NCI-H526 (cell line): ENCODE measurements at regions not wholly inside any gene's neighbourhood (a gene's known extent, or its start where the extent isn't known, plus 50 kb on each side); places are given as distances from the start of the nearest gene placed in this dataset.

ENCODE experiments used
- DNase-seq, 2 experiments: peaks; one replicate each; lab custom pipeline; 2025; lab: John Stamatoyannopoulos, UW

DNA sequence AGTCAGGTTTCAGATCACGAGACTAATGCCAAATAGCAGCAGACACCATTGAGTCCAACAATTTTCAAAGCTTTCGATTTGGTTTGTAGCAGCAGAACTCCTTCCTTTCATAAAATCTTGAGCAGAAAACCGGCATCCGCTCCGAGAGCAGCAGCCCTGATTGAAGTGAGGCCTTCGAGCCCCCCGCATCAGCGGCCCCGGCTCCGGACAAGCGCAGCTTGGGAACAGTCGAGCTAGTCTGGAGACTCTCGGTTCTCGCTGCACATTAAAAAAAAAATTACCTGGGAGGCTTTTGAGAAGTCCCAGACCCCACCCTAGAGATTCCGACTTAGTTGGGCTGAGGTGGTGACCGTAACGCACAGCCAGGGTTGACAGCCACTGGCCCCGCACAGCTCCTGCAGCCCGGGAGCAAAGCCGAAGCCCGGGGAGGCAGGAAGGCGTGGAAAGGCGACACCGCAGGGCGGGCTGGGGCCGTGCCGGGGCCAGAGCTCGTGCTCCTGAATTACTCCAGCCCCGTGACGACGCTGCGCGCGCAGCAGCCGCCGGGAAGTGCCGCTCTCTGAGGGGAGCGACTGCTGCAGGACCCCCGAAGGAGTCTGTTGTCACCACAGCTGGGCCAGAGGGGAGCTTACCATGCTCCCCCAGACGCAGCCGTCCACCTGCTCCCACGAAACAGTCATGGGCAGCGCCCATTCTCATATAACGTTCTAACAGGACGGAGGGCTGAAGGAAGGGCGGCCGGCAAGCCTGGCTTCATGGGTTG lies 57.8 kb downstream of the SPATA19 start:
- DNase-seq, result peak; percentile 81 to 97

DNA sequence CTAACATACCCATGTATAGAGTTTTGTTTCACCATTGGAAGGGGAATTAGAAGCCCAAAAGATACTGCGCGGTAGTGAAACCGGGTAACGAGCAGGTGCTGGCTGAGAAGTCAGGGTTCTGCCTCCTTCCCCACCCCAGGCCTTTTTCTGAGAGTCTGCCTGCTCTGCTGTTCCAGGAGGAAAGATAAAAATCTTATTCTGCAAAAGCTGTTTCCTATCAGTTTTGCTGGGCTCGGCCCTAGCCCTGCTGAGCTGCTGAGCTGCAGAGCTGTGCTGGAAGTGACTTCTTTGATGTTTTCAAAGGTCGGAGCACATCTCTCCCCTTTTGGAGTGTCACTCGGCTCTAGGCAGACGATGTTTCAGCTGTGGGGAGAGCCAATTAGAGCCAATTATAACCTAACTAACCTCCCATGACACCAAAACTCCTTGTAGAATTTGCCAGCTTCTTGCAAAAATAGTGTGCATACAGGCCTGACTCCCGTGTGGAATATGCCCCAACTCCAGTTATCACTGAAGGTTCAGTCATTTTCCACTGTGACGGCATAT lies 59.4 kb downstream of the SPATA19 start:
- no peak for DNase-seq

DNA sequence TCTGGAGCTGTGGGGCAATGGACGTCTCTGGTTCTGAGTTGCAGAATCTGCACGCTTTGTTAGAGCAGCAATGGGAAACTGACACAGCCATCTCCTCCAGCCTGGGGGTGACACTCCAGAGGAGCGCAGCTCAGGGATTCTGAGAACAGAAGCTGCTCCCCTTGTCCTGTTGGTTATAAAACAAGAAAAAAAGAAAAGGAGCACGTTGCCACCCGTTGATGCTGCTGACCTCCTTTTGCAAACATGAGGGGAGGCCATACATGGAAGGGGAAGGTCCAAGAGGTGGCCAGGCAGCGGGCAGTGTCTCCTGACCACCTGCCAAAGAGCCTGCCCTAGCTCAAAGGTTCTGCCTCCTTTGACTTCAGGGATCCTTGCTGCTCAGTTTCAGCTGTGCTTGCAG lies 61.0 kb downstream of the SPATA19 start:
- no peak for DNase-seq

DNA sequence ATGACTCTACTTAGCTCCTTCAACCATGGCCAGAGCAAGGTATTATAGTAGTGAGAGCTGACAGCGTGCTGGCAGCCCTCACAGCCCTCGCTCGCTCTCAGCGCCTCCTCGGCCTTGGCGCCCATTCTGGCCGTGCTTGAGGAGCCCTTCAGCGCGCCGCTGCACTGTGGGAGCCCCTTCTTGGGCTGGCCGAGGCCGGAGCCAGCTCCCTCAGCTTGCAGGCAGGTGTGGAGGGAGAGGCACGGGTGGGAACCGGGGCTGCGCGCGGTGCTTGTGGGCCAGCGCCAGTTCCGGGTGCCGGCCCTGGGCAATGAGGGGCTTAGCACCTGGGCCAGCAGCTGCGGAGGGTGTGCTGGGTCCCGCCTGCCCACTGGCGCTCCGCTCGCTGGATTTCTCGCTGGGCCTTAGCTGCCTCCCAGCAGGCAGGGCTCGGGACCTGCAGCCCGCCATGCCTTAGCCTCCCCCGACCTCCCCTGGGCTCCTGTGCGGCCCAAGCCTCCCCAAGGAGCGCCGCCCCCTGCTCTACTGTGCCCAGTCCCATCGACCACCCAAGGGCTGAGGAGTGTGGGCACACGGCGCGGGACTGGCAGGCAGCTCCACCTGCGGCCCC lies 63.1 kb downstream of the SPATA19 start:
- no peak for DNase-seq

DNA sequence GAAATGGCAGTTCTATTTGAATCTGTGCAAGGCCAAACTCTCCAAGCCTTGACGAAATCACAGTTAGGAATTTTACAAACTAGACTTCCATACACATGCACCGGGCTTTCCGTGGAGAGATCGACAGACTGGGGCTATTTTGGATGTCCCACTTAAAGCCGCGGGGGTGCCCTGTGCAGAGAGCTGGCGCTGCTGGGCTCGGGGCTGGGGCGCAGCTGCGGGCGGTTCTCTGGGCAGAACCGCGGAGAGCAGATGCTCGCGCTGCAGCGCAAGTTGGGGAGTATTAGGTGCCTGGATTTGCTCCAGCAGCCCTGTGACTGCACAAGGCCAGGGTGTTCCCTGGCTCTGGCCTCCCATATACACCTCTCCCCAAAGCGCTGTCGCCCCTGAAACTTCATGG lies 67.2 kb downstream of the SPATA19 start:
- DNase-seq, result no peak

DNA sequence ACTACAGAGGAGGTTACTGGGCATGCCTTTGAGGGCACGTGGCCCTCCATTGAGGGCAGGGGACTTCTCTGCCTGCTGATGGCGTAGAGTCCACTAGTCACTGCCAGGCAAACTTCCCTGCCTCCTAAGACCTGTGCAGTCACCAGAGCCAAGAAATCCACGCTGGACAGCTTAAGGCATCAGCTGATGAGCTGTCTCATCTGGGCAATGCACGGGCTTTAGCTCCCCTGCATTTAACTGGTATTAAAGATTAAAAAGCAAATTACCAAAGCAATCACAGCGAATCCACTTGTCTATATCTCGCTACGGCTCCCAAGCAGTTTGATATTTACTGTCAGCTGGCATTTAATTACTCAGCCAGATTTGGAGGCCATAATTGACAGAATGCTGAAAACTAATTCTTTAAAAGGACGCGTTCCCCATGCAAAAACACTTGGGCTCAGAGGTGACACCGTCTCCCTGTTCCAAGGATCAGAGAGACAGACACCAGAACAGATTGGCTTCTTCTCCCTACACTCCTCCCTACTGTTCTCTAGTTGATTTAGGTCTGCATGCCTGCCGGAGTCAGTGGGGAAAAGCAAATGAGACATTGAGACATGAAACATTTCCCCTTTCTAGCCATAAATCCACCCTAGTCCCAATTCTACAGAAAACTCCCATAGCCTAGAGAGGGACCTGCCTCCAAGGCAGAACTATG lies 68.5 kb downstream of the SPATA19 start:
- DNase-seq, result no peak

DNA sequence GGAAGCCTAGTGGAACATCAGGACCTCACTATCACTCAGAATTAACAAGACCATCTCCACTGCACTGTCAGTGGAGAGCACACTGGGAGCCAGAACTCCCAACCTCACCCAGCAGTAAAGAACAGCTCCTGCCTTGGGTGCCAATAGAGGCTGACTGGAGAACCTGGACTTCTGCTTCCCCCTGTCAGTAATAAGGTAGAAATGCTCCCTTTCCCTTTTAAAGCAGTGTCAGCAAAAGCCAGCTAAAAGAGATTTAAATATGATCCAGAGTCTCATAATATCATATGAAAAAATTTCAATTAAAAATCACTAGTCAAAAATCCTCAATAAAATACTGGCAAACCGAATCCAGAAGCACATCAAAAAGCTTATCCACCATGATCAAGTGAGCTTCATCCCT lies 82.8 kb downstream of the SPATA19 start:
- DNase-seq, result no peak

DNA sequence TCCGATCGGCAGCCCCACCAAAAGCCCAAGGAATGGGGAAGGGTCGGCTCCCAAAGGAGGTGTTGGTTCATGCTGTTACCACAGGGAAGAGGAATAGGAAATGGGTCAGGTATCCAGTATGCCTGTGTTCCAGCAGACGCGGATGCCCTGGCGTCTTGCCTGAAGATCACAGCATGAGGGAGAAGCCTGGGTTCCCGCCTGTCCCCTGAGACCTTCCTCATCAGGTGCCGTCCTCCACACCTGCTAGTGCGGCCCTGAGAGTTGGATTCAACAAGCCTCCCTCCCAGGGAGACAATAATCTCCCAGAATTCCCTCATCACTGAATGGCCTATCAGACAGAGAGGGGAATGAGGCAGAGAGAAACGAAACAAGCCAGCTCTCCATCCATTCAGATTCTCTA lies 92.2 kb downstream of the SPATA19 start:
- peak in 1 of 2 experiments; percentile 60 for DNase-seq

DNA sequence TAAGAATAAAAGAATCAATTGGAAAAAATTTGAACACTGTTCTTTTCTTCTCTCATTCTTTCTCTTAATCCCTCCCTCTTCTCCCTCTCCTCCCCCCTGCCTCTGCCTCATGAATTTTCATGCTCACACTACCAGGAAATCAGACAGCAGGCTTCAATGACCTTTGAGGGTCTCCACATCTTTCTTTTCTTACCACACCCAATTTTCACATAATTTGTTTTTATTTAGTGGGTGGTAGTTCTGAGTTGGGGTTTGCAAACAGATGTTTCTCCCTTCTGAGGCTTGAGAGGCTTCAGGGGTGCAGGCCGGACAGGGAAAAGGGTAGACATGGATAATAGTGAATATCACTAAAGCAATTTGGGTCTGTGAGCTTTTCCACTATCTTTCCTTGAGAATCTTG lies 95.5 kb downstream of the SPATA19 start:
- no peak for DNase-seq

DNA sequence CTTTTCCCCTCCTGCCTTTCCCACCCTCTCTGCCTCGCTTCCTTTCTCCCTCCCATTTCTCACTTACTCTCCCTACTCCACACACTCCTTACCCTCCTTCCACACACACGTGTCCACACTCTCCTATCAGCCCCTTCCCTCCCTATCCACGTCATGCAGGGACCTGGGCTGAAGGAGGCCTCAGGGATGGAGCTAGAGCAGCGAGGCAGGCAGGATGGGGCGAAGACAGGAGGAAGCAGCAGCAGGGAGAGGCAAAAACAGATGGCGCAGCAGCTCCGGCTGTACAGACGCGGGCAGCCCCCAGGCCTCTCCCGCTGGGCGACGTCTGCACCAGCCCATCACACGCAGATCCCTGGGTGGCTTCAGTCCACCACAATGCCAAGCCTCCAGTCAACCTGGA lies 97.9 kb downstream of the SPATA19 start:
- DNase-seq, result no peak

DNA sequence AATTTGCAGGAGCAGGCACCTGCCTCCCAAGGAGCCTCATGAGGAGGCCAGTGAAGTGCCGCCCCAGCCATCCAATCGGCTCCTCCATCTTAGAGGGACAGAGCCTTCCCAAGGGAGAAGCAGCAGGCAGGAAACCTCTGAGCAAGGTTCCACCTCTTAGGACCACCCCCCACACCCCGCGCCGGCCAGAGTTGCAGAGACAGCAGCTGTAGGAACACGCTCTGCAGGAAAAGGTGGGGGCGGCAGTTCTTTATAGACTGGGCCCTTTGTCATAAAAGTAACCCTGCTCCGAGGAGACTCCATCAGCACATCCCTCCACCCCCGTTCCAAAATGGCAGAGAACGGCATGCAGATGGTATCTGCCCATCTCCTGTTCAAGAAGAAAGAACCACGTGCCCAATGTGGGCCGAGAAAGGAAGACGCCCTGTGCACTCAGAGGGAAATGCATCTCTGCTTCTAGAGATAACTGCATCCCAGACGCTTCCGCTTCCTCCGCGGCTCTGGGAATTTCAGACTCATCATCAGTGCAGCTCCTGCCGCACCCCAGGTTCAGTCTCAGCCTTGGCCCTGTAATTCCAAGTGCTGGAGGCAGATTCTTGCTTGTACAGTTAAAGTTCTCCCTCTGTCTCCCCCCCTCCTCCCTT lies 98.5 kb downstream of the SPATA19 start:
- DNase-seq, result no peak

DNA sequence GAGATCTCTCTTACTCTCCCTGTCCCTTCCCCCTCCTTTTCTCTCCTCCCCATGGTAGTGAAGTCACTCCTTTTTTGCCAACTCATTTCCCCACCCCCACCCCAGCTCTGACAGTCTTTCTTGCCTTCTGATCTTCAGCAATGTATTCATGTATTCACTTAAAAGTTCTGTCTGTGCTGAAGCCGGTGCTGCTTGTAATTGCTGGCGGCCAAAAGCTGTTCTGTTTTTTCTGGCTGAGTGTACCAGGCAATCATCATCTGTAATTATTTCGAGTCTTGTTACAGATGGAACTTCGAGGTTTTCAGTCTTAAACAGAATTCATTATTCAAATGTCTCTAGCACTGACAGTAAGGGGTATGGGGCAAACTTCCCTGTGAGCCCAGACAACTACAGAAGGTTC lies 99.5 kb downstream of the SPATA19 start:
- DNase-seq, result no peak

DNA sequence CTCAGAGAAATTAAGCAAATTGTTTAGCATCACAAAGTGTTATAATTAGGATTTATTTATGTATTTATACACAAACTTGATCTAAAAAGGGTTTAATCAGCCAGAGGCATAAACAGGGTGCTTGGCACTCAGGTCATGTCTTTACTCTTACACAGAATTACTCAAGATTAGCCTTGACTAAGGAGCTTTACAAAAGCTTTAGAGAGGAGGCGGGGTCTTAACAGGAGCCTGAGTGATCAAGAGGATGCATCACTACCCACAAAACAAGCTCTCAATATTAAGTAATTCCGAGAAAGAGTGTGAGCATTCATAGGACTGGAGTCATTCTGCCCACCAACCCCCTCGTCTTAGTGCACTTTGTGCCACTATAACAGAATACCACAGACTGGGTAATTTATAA lies 103.0 kb downstream of the SPATA19 start:
- no peak for DNase-seq

DNA sequence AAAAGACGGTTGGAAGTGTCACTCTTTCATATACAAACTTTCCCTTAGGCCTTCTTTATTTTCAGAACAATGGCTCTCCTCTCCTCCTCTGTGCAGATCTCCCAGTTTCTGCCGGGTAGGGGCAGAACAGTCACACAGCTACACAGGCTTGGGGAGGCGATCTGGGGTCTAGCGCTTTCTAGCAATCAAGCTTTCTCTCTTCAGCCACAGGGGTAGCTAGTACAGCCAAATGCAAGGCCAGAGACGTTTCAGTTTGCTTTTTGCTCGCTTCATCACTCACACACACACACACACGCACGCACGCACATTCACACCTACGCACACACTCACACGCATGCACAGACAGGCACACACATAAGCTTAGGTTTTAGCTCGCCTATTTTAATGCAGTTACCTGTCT lies 104.3 kb downstream of the SPATA19 start:
- DNase-seq, result no peak

DNA sequence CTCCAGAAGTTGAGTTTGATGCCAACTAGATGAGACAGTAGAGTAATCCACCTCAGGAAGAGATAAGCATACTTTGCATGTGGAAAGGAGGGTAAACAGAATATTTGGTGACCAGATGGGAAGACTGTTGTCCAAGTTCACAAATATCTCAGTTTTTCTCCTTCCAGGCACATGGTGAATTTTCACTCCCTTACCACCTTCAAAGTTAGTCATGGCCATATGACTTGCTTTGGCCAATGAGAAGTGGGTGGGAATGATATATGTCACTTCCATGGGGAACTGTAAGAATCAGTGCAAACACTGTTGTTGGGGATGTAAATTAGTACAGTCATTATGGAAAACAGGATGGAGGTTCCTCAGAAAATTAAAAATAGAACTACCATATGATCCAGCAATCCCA lies 105.8 kb downstream of the SPATA19 start:
- peak; percentile 72 to 85 for DNase-seq

DNA sequence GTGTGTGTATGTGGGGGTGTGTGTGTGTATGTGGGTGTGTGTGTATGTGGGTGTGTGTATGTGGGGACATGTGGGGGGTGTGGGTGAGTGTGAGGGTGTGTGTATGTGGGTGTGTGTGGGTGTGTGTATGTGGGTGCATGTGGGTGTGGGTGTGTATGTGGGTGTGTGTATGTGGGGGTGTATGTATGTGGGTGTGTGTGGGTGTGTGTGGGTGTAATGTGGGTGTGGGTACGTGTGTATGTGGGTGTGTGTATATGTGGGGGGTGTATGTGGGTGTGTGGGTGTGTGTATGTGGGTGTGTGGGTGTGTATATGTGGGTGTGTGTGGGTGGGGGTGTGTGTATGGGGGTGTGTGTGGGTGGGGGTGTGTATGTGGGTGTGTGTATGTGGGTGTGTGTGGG lies 106.7 kb downstream of the SPATA19 start:
- no peak for DNase-seq

DNA sequence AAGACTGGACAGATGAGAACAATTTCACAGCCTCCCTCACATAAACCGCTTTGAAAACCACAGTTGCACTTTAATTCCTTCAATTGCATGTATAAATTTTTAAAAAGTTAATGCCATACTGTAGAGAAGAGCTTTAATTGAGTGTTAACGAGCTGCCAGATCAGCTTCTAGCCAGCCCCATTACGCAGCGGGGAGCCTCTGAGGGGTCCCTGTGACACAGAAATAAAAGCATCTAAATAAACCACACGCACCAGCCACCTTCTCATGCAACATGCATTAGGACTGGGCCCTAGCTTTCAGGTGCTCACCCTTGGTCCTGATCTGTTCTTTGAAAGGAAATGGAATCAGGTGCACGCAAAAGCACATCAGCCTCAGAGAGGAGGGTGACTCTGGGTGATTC lies 111.7 kb downstream of the SPATA19 start:
- DNase-seq, result no peak

DNA sequence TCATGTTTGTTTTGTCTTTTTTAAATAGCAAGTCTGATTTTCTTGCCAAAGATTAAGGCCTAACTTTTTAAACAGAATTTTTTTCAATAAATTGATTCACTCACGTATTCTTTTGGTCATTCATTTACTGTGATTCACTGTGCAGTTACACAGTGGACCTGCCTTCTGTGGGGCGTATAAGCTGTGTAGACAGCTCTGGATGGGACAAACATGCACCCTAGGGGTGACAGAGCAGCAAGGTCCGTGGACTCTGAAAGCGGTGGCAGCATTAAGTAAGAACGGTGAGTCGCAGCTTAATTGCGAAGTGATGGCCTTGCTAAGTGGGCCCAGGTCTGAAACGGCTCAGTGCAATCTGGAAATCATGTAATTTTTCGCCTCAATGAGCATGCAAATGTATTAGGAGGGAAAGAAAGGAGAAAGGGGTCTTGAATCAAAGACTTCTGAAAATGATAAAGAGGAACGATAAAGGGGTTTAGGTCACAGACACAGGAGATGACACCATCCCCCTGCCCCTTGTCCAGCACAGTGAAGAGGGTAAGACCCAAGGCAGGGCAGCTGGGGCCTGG lies 113.1 kb downstream of the SPATA19 start:
- peak in 1 of 2 experiments; percentile 29 for DNase-seq

DNA sequence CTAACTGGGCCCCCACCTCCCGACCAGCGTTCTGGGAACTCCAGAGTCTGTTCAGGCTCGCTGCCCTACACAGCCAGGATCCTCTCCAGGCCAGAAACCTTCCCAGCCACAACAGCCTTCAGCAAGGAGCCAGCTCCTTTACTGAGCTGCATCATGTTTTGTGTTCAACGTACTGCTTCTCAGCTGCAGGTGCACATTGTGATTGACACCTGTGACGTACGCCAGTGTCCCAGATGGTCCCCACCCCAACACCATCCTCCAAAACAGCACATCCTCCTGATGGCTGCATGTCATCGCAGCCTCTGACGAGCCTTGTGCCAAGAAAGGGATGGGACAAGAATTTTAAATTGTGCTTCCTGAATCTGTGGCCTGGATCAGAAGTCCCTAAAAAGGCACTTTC lies 117.5 kb downstream of the SPATA19 start:
- no peak for DNase-seq

DNA sequence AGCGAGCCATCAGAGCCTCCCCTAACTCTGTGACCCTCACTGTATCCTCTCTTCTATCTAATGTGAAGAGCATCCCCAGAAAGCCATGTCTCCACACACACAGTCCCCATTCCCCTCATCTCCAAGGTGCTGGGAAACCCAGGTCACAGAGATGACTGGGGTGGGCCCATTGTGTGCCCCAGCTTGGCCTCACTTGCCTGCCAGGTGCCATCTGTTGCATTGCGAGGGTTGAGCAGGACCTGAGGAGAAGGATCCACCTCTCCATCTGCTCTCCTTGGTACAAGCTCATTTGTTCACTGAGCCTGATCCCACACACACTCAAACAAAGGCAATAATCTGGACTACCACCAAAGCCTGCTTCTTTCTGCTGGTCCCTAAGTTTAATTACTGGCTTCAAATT lies 118.8 kb downstream of the SPATA19 start:
- DNase-seq, result no peak

DNA sequence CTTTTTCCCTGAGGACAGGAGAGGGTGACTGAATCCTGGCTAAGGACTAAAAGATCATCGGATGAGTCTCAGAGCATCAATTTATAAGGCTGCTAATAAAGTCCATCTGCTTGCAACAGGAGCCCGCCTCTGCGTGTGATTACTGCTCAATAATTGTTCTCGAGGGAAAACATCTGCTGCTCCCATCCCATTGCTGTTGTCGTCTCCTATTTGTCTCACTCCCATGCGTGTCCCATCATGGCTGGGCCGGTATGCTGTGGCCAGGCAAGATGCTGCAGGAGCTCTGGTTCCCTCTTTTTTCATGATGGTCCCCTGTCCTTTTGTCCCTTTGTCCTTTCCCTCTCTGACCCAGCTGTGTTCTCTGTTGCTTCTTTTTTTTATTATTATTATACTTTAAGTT lies 121.2 kb downstream of the SPATA19 start:
- DNase-seq, result no peak

DNA sequence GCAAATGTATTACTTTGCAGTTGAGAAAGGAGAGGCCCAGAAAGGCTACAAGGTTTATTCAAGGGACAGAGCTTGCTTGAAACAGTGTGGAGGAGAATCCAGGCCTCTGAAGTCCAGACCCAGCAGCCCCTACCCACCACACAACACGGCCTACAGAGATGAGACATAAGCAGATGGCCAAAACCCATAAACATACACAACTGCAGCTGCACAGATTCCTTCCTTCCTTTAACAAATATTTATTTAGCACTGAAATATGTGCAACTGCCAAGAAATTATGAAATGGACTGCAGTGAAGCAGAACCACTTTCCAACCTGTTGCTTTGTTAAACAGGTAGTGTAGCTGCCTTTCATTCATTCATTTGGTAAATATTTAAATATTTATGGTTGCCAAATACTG lies 122.3 kb downstream of the SPATA19 start:
- peak; percentile 51 to 61 for DNase-seq
